Suprapubic skin (tissue), 4 donors: ENCODE measurements at regions not wholly inside any gene's neighbourhood (a gene's known extent, or its start where the extent isn't known, plus 50 kb on each side); places are given as distances from the start of the nearest gene placed in this dataset.

Experiments used
- DNase-seq, 2 donors: peaks; one replicate each; pipeline ENCODE4 v3.0.0-alpha.2; 2019; ENCODE audit warnings: low spot score in 2 of 2
- H3K27ac ChIP-seq: fragments of 200-600 bp; sonication (generic); one replicate; pipeline ENCODE4 v1.5.1; 2019
- H3K27me3 ChIP-seq: fragments of 200-600 bp; sonication (generic); one replicate; pipeline ENCODE4 v1.5.1; 2019
- H3K36me3 ChIP-seq: fragments of 200-600 bp; sonication (generic); one replicate; pipeline ENCODE4 v1.5.1; 2019
- H3K4me1 ChIP-seq: fragments of 200-600 bp; sonication (generic); one replicate; pipeline ENCODE4 v1.5.1; 2019
- H3K4me3 ChIP-seq: fragments of 200-600 bp; sonication (generic); one replicate; pipeline ENCODE4 v1.5.1; 2019; ENCODE audit warnings: mild to moderate bottlenecking
- H3K9me3 ChIP-seq: fragments of 200-600 bp; sonication (generic); one replicate; pipeline ENCODE4 v1.5.1; 2019
- CTCF ChIP-seq, 2 donors: fragments of 200-600 bp in 1 of 2; fragments of 450-650 bp in 1 of 2; sonication (generic) in 1 of 2; IDR thresholded peaks; one replicate each; pipeline ENCODE4 v1.5.1; 2016 to 2019; ENCODE audit warnings: antibody characterized with exemption in 2 of 2, mild to moderate bottlenecking in 1 of 2, moderate library complexity in 1 of 2
- EP300 ChIP-seq: sonication (generic); formaldehyde crosslinking; IDR thresholded peaks from one replicate; pipeline ENCODE4 v1.6.1; 2017; ENCODE audit warnings: antibody characterized with exemption
- POLR2A ChIP-seq, 2 donors: fragments of 450-650 bp; IDR thresholded peaks; one replicate each; pipeline ENCODE4 v1.6.1; 2017; ENCODE audit warnings: antibody characterized with exemption in 2 of 2, mild to moderate bottlenecking in 2 of 2, moderate library complexity in 2 of 2
- POLR2AphosphoS5 ChIP-seq, 3 donors: sonication (generic); formaldehyde crosslinking; IDR thresholded peaks; one replicate each; pipeline ENCODE4 v1.6.1; 2017; ENCODE audit warnings: antibody characterized with exemption in 3 of 3
- WGBS: methylation state at CpG from one replicate; pipeline ENCODE4 v1.1.5; 2018; 5-methylcytosine and 5-hydroxymethylcytosine counted together

- no peak overlapping the region for H3K27ac ChIP-seq
- no peak for TF ChIP-seq POLR2AphosphoS5 (IDR thresholded peaks at IDR 0.05)
- no peak for TF ChIP-seq CTCF (IDR thresholded peaks at IDR 0.05)
- TF ChIP-seq EP300, result no peak
- no peak for TF ChIP-seq POLR2A (IDR thresholded peaks at IDR 0.05)
- 80% methylated on average over 2 of the region's 2 CpGs for WGBS
- no peaks in the 10 kb centered on the region for H3K36me3 ChIP-seq
- no peaks in the 10 kb centered on the region for H3K27me3 ChIP-seq
- no peak overlapping the region for H3K4me3 ChIP-seq
- no peaks in the 10 kb centered on the region for H3K9me3 ChIP-seq
- no peaks in the 10 kb centered on the region for H3K4me1 ChIP-seq
- DNase-seq, result no peak
Measured at GRCh38 chr7:43033369-43033768, 79.1 kb upstream of the HECW1 start.

- TF ChIP-seq CTCF (IDR thresholded peaks at IDR 0.05) (no peak), POLR2A (IDR thresholded peaks at IDR 0.05) (no peak), POLR2AphosphoS5 (IDR thresholded peaks at IDR 0.05) (no peak), EP300 (no peak)
- H3K4me1 ChIP-seq, result peaks cover 3% of the 10 kb centered on the region
- WGBS, result 82% methylated on average over 4 of the region's 4 CpGs
- H3K36me3 ChIP-seq, result no peaks in the 10 kb centered on the region
- H3K27ac ChIP-seq, result no peak overlapping the region
- no peak for DNase-seq
- no peaks in the 10 kb centered on the region for H3K9me3 ChIP-seq
- no peak overlapping the region for H3K4me3 ChIP-seq
- H3K27me3 ChIP-seq, result no peaks in the 10 kb centered on the region
Measured at GRCh38 chr7:43034535-43035002, 77.9 kb upstream of the HECW1 start.

GRCh38 chr7:43037531-43037930 lies 74.9 kb upstream of the HECW1 start:
- Histone ChIP-seq H3K36me3 (no peaks in the 10 kb centered on the region), H3K4me1 (peaks cover 3% of the 10 kb centered on the region), H3K9me3 (no peaks in the 10 kb centered on the region), H3K4me3 (no peak overlapping the region), H3K27me3 (no peaks in the 10 kb centered on the region), H3K27ac (no peak overlapping the region)
- DNase-seq, result no peak
- TF ChIP-seq POLR2AphosphoS5 (IDR thresholded peaks at IDR 0.05) (no peak), CTCF (IDR thresholded peaks at IDR 0.05) (no peak), EP300 (no peak), POLR2A (IDR thresholded peaks at IDR 0.05) (no peak)
- WGBS, result 68% methylated on average over 4 of the region's 4 CpGs

- WGBS, result 34% methylated on average over 3 of the region's 3 CpGs
Measured at GRCh38 chr7:43038254-43038653, 74.2 kb upstream of the HECW1 start.

GRCh38 chr7:43039346-43039745 lies 73.1 kb upstream of the HECW1 start:
- Histone ChIP-seq H3K4me1 (peaks cover 3% of the 10 kb centered on the region), H3K9me3 (no peaks in the 10 kb centered on the region), H3K27me3 (no peaks in the 10 kb centered on the region), H3K36me3 (no peaks in the 10 kb centered on the region), H3K27ac (no peak overlapping the region), H3K4me3 (no peak overlapping the region)
- TF ChIP-seq POLR2A (IDR thresholded peaks at IDR 0.05) (no peak), EP300 (no peak), CTCF (IDR thresholded peaks at IDR 0.05) (no peak), POLR2AphosphoS5 (IDR thresholded peaks at IDR 0.05) (no peak)
- no peak for DNase-seq
- 29% methylated on average over 3 of the region's 3 CpGs for WGBS

More at GRCh38 chr7:43038254-43038653, 74.2 kb upstream of the HECW1 start:
- Histone ChIP-seq H3K27ac (no peak overlapping the region), H3K4me3 (no peak overlapping the region), H3K27me3 (no peaks in the 10 kb centered on the region), H3K36me3 (no peaks in the 10 kb centered on the region), H3K9me3 (no peaks in the 10 kb centered on the region), H3K4me1 (peaks cover 3% of the 10 kb centered on the region)
- DNase-seq, result no peak
- TF ChIP-seq CTCF (IDR thresholded peaks at IDR 0.05) (no peak), POLR2AphosphoS5 (IDR thresholded peaks at IDR 0.05) (no peak), EP300 (no peak), POLR2A (IDR thresholded peaks at IDR 0.05) (no peak)
